LNCAP (cell line): ENCODE measurements at regions not wholly inside any gene's neighbourhood (a gene's known extent, or its start where the extent isn't known, plus 50 kb on each side); places are given as distances from the start of the nearest gene placed in this dataset.

Experiments used
- TF ChIP-seq, protein P1 (sequence below): fragments of 450-650 bp; IDR thresholded peaks from 2 replicates; pipeline ENCODE4 v1.5.1; 2017; ENCODE audit warnings: mild to moderate bottlenecking

DNA sequence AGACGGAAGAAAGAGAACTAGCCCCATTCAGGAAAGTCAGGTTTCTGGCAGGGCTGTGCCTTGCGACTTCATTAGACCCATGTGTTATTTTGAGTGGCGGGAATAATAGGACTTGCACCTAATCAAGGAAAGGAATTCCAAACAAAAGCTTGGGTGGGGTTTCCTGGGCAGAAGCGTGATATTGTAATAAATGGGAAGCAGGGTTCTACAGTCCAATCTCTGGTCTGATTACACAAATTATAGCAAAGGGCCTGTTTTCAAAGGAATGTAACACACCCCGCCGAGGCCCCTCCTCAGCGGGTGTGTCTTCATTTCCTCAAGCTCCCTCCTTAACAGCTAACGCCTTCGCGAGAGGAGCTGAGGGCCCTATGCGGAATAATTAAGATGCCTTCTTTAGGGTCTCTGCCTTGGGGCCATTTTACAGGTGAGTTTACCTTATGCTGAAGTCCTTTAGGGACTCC is 396.0 kb upstream of the C2CD4B start:
- TF ChIP-seq, protein P1, sequence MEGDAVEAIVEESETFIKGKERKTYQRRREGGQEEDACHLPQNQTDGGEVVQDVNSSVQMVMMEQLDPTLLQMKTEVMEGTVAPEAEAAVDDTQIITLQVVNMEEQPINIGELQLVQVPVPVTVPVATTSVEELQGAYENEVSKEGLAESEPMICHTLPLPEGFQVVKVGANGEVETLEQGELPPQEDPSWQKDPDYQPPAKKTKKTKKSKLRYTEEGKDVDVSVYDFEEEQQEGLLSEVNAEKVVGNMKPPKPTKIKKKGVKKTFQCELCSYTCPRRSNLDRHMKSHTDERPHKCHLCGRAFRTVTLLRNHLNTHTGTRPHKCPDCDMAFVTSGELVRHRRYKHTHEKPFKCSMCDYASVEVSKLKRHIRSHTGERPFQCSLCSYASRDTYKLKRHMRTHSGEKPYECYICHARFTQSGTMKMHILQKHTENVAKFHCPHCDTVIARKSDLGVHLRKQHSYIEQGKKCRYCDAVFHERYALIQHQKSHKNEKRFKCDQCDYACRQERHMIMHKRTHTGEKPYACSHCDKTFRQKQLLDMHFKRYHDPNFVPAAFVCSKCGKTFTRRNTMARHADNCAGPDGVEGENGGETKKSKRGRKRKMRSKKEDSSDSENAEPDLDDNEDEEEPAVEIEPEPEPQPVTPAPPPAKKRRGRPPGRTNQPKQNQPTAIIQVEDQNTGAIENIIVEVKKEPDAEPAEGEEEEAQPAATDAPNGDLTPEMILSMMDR = no peak

DNA sequence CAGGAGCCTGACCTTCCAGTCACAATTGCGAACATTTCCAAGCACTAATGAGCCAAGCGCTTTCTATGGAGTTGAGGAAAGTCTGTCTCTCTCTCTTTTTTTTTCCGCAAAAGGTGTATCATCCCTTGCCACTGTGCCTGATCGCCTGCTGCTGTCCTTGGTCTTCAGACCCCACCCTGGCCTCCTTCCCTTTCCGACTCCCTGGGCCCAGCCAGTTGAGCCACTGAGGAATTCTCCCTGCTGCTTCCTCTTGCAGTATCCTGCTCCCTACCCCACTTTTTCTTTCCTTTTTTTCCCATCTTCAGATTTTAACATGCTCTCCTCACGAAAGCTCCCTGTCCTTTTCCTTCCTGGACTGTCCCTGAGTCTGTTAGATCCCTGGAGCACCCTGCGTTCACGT is 396.5 kb upstream of the C2CD4B start:
- TF ChIP-seq, protein P1 = no peak

DNA sequence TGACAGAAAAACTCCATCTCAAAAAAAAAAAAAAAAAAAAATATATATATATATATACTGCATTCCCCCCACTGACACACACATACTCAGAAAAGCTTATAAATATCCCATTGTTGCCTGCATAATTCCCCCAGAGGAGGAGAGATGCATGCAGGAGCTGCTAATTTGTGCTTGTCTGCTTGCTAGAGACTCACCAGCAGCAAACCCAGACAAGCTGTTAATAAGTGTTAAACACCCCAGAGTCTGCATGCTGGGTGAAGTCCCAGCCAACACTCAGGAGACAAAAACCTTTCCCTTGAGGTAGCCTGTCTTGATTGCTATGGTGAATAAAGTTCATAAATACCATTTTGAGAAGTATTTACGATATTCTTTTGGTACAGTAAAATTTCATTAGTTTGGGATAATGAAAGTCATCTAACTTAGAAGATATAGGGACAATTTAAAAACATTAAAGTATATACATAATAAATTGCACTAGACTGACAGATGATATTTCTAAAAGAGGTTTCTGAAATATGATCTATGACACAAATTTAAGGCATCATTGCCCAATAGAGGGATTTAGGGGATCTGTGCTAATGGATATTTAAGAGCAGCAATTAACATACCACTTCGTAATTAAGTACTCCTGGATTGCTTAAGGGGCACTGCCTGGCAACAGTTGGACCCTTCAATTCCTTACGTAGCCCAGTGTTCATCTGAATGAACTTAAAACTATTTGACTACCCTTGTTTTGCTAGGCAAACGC is 400.0 kb upstream of the C2CD4B start:
- TF ChIP-seq, protein P1 = no peak

DNA sequence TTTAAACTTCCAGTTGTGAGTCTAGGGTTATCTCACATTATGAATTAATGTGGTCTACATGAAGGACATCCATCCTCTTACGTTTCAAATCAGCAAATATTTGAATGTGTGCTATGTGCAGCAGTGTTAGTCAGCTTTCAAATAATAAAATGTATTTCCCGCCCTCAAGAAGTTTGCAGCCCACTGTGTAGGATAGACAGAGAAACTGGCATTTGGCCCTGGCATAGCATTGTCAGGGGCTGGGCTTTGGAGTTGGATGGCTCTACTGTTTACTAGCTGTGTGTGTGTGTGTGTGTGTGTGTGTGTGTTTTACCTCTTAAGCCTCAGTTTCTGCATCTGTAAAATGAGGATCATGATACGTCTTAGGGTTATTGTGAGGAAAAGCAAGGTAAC is 400.5 kb upstream of the C2CD4B start:
- TF ChIP-seq, protein P1 = no peak

DNA sequence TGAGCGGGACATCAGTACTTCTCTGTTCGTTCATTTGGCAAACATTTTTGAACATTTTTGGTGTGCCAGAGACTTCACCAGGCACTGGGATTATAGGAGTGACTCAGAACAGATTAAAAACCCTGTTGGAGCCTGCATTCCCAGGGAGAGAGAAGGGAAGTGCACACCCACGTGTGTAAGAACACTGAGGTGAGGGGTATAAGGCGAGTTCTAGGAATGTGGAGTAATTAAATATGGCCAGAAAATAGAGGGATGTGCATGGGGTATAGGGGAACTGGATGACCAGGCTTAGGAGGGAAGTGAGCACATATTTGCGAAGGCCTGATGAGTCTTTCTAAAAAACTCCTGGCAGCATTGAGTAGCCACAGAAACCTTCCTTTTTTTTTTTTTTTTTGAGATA is 401.2 kb upstream of the C2CD4B start:
- TF ChIP-seq, protein P1 = no peak

DNA sequence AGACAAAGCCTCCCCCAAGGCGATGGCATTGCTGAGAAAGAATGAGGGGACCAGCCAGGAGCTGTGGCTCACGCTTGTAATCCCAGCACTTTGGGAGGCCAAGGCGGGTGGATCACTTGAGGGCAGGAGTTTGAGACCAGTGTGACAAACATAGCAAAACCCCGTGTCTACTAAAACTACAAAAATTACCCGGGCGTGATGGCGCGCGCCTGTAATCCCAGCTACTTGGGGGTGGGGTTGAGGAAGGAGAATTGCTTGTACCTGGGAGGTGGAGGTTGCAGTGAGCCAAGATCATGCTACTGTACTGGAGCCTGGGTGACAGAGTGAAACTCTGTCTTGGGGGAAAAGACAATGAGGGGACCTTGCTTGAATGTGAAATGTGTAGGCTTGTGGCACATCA is 402.4 kb upstream of the C2CD4B start:
- TF ChIP-seq, protein P1 = no peak

DNA sequence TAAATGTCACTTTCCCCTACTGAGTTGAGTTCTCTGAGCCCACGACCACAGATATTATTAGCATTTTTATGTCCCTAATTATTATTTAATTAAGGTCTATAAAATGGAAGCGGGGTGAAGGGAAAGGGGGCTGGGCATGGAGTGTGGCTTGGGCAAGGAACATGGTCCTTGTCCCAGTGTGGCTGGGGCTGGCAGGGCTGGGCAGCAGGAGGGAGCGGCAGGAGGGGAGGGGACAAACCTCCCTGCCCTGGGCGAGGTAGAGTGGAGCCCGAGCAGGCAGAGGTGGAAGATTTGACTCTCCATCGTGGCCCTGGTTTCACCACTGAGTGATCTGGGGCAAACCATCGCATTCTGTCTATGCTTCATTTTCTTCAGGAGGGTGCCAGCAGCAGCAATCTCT is 402.9 kb upstream of the C2CD4B start:
- TF ChIP-seq, protein P1 = no peak

DNA sequence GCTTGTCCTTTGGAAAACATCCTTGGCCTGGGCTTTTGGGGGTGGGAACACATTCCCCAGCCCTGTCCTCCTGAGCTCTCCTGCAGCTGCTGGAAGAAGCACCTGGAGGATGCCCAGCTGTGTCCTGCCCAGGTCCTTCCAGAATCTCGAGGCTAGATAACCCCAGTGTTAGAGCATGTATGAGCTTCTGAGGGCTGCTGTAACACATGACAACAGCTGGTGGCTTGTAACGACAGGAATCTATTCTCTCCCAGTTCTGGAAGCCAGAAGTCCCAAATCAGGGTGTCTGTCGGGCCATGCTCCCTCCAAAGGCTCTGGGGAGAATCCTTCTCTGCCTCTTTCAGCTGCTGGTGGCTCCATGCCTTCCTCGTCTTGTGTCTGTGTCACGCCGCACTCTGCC is 403.6 kb upstream of the C2CD4B start:
- TF ChIP-seq, protein P1 = no peak
